Neural cell (in vitro differentiated cells): ENCODE measurements at regions not wholly inside any gene's neighbourhood (a gene's known extent, or its start where the extent isn't known, plus 50 kb on each side); places are given as distances from the start of the nearest gene placed in this dataset.

Source experiments
- MXI1 ChIP-seq: fragments of 450-650 bp; conservative IDR thresholded peaks from 2 replicates; pipeline ENCODE4 v1.6.1; 2014; ENCODE audit warnings: antibody characterized with exemption, mild to moderate bottlenecking; ENCODE audit not compliant: poor library complexity, severe bottlenecking
- RAD21 ChIP-seq: fragments of 450-650 bp; conservative IDR thresholded peaks from 2 replicates; pipeline ENCODE4 v1.6.1; 2014; ENCODE audit warnings: antibody characterized with exemption, mild to moderate bottlenecking, moderate library complexity
- TF ChIP-seq, protein P1 (sequence below): fragments of 450-650 bp; IDR thresholded peaks from 2 replicates; pipeline ENCODE4 v1.5.1; 2014; ENCODE audit warnings: antibody characterized with exemption, mild to moderate bottlenecking, moderate library complexity; ENCODE audit not compliant: poor library complexity, severe bottlenecking

DNA sequence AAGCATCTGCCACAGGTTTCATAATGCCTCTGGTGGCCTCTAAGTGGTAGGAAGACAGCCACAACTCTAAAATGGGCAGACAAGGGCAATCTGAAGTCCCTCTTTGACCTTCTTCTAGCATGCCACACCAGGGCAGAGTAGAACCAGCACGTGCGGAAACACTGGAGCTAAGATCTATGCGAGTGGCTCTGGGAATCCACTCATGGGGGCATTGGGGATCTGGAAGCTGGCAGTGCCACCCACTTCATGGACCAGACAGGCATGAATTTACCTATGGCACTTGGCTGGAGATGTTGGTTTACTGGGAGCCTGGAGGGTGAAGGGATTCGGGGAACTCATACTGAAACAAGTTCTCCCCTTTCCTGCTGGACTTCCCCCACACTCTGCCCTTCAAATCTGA, 337.4 kb downstream of the MIAT start:
- TF ChIP-seq RAD21 = no peak
- TF ChIP-seq, protein P1, sequence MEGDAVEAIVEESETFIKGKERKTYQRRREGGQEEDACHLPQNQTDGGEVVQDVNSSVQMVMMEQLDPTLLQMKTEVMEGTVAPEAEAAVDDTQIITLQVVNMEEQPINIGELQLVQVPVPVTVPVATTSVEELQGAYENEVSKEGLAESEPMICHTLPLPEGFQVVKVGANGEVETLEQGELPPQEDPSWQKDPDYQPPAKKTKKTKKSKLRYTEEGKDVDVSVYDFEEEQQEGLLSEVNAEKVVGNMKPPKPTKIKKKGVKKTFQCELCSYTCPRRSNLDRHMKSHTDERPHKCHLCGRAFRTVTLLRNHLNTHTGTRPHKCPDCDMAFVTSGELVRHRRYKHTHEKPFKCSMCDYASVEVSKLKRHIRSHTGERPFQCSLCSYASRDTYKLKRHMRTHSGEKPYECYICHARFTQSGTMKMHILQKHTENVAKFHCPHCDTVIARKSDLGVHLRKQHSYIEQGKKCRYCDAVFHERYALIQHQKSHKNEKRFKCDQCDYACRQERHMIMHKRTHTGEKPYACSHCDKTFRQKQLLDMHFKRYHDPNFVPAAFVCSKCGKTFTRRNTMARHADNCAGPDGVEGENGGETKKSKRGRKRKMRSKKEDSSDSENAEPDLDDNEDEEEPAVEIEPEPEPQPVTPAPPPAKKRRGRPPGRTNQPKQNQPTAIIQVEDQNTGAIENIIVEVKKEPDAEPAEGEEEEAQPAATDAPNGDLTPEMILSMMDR = no peak
- no peak for TF ChIP-seq MXI1
